C4-2B (cell line): ENCODE measurements at regions not wholly inside any gene's neighbourhood (a gene's known extent, or its start where the extent isn't known, plus 50 kb on each side); places are given as distances from the start of the nearest gene placed in this dataset.

Experiments
- H3K27ac ChIP-seq: fragments of 450-650 bp; 2 replicates; pipeline ENCODE4 v1.5.1; 2017
- ZFX ChIP-seq: fragments of 450-650 bp; IDR thresholded peaks from 2 replicates; pipeline ENCODE4 v1.6.1; 2017
- TF ChIP-seq, protein P1 (sequence below): fragments of 450-650 bp; conservative IDR thresholded peaks from 2 replicates; pipeline ENCODE4 v1.5.1; 2017; ENCODE audit warnings: mild to moderate bottlenecking

DNA sequence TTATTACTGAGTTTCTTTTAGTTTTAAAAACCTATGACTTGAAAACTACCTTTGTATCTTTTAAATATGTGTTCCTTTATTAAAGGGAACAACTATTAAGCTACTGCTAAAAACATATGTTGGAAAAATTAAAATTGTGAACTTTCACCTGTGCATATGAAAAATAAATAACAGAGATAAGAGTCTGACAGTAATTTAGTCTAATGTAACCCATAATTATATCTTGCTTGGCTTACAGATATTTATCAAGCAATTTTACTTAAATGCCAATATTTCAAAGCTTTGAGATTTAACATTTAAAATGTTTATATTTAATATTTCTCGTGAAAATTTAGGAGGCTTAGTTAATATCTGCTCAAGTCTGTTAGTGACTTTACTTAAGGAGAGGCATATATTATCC is 309.8 kb downstream of the CCER1 start:
- TF ChIP-seq, protein P1, sequence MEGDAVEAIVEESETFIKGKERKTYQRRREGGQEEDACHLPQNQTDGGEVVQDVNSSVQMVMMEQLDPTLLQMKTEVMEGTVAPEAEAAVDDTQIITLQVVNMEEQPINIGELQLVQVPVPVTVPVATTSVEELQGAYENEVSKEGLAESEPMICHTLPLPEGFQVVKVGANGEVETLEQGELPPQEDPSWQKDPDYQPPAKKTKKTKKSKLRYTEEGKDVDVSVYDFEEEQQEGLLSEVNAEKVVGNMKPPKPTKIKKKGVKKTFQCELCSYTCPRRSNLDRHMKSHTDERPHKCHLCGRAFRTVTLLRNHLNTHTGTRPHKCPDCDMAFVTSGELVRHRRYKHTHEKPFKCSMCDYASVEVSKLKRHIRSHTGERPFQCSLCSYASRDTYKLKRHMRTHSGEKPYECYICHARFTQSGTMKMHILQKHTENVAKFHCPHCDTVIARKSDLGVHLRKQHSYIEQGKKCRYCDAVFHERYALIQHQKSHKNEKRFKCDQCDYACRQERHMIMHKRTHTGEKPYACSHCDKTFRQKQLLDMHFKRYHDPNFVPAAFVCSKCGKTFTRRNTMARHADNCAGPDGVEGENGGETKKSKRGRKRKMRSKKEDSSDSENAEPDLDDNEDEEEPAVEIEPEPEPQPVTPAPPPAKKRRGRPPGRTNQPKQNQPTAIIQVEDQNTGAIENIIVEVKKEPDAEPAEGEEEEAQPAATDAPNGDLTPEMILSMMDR, result no peak
- no peak for TF ChIP-seq ZFX
- no peak overlapping the region for H3K27ac ChIP-seq

DNA sequence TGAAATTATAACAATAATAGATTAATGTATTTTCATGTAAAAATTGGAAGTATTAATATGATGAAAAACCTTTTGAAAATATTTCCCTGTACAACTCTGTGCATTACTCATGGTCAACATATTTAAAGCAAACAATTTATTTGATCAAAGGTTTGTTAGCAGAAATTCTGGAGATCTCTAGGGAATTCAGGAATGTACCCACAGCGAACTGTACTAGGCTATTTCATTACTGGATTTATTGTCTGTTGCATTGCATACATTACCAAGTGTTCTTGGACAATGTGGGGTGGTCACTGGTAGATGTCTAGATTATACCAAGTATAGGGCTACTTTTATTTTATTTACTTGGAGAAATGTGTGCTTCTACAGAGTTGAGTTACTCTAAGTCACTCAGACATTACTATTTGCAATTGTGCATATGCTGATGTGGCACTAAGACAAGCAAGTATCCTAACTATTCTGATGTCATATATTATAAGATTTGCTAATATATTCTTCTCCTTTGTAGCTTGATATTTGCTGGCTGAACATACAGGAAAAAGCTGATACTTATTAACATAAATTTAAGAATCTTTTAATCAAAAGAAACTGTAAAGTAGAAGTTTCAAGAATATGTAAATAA is 323.3 kb downstream of the CCER1 start:
- TF ChIP-seq, protein P1, result no peak
- no peak for TF ChIP-seq ZFX
- no peak overlapping the region for H3K27ac ChIP-seq

DNA sequence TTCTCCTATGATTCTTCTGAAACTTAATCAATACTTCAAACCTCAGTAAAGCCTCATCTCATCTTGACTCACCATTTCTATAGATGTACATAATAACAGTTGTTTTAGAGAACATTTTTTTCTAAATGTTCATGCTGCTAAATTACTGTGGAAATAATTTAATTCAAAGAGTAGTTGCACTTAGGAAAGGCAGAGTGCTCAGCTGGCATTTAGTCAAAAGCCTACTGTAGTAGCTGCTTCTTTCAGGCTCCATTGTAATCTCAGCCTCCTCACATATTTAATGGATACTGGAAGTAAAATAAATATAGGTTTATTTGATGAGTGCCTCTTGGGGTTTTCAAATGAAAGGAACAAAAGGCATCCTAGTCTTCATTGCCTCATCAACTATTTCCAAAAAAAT is 325.0 kb downstream of the CCER1 start:
- H3K27ac ChIP-seq, result no peak overlapping the region
- TF ChIP-seq ZFX, result no peak
- TF ChIP-seq, protein P1, result no peak

DNA sequence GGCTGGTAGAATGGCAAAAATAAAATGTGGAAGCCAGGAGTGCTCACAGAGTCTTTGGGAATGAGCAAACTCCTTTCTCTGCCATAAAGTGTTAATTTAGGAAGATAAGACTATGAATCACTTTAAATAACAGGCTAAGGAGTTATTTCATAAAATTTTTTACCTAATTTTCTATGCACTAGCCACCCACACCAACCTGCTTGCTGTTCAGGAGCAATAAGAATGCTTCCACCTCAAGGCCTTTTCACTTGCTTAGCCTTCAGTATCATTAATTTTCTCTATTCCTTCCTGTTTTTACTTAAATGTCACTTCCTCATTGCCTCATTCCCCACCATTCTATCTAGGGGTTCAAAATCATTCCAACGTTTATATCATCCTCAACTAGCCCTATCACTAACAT is 326.8 kb downstream of the CCER1 start:
- H3K27ac ChIP-seq, result no peak overlapping the region
- TF ChIP-seq, protein P1, result no peak
- no peak for TF ChIP-seq ZFX

DNA sequence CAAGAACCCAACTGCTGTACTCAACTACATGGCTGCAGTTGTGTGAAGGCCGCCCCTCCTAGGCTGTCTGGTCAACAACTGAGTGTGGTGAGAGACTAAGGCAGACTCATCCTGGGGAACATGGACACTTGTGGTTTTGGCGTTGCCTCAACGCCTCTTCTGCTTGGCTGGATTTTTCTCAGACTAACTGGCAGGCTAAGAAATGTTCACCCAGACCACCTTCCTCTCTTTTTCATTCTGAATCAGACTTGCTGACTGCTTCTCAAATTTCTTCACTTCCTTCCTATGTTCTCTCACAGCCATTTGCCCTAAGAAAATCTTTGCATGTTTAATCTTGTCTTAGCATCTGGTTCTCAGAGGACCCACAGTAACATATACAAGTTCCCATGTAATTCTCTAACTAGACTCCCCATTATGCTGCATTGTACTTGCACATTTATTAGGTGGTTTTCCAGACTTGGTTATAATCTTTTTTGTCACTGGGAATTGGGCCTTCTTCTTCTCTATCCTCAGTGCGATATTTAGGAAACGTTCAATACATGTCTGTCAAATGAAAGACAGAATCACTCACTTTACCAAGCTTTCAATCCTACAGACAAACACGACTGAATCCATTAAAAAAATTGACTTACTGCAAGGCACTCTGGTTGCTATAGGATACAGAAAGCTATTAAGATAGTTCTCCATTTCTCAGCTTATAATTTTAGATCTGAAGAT is 327.6 kb downstream of the CCER1 start:
- no peak for TF ChIP-seq ZFX
- TF ChIP-seq, protein P1, result no peak
- H3K27ac ChIP-seq, result no peak overlapping the region

DNA sequence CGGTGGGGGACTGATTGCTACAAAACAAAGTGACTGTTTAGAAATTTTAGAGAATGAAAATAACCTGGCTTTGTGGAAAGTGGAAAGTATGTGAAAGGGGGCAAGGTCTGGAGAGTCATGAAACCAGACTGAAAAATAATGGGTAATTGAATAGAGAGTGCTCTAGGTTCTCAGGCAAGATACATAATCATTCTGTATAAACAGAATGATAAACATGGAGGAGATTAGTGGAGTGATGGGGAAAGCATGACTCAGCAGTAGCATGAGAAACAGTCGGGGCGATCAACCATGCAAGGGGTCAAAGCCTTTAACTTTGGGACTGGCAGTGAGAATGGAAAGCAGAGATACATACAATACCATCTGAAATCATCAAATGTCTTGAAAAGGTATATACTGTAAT is 332.5 kb downstream of the CCER1 start:
- H3K27ac ChIP-seq, result no peak overlapping the region
- no peak for TF ChIP-seq ZFX
- TF ChIP-seq, protein P1, result no peak

DNA sequence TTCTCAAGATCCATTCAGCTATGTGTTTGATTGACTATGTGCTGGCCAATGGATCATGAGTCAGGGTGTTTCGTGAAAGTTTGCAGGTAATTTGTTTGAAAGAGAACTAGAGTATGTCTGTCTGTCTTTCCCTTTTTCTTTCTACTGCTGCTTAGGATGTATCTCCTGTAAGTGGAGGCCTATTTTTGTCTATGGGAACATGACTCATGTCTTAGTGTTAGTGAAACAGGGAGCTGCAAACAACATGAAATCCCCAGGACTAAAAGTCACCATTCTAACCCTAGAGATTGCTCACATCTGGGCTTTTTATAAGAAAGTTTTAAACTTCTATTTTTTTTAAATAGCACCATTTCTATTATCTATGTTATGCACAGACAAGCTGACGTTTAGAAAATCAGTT is 333.0 kb downstream of the CCER1 start:
- H3K27ac ChIP-seq, result no peak overlapping the region
- TF ChIP-seq, protein P1, result no peak
- TF ChIP-seq ZFX, result no peak
